Astrocyte of the cerebellum (primary cell): ENCODE measurements at regions not wholly inside any gene's neighbourhood (a gene's known extent, or its start where the extent isn't known, plus 50 kb on each side); places are given as distances from the start of the nearest gene placed in this dataset.

Experiments
- DNase-seq: peaks from one replicate; pipeline ENCODE4 v3.0.0-alpha.2; 2011; ENCODE audit warnings: low read depth
- H3K4me3 ChIP-seq: 2 replicates; pipeline ENCODE4 v1.5.1; 2011; ENCODE audit warnings: mild to moderate bottlenecking, low read depth, low read length, moderate library complexity
- in situ Hi-C: cut with HindIII; loops from 2 replicates; pipeline ENCODE4 v1.10.0; 2017; ENCODE audit warnings: low sequenced_read_pairs
- TF ChIP-seq, protein P1 (sequence below): IDR thresholded peaks from 2 replicates; pipeline ENCODE4 v1.5.1; 2012; ENCODE audit warnings: low read length, low read depth, moderate library complexity, mild to moderate bottlenecking; ENCODE audit errors: missing control alignments

DNA sequence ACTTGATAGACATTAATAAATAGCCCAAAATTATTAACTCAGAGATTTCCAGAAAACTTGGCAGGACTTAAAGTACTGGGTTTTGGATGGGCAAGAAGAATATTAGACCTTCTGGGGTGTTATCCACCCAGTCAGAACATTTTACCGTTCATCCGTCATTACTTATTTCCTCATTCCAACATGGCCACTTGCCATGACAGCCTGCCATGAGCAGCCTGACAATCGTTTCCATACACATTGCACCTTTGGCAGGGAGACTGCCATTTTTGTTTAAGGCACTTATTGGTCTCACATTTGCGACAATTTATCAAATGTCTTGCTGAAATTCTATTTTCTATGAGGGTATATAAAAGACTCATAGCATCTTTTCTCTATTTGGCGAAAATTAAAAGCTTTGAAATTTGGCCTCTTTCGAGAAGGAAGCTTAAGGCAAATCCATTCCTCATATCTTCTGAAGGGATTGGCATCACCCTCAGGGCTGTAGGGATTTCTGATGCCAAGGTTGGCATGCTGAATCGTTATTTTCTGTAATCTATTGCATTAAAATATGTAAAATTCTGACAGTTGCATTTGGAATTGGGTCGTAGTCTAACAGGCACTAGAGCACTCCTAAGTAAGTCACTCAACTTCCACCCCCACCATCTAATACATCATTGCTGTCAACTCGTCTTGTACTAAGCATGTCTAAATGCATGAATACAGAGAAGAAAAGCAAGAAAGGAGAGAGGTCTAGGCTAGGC, 406.3 kb upstream of the PIK3C3 start:
- TF ChIP-seq, protein P1, sequence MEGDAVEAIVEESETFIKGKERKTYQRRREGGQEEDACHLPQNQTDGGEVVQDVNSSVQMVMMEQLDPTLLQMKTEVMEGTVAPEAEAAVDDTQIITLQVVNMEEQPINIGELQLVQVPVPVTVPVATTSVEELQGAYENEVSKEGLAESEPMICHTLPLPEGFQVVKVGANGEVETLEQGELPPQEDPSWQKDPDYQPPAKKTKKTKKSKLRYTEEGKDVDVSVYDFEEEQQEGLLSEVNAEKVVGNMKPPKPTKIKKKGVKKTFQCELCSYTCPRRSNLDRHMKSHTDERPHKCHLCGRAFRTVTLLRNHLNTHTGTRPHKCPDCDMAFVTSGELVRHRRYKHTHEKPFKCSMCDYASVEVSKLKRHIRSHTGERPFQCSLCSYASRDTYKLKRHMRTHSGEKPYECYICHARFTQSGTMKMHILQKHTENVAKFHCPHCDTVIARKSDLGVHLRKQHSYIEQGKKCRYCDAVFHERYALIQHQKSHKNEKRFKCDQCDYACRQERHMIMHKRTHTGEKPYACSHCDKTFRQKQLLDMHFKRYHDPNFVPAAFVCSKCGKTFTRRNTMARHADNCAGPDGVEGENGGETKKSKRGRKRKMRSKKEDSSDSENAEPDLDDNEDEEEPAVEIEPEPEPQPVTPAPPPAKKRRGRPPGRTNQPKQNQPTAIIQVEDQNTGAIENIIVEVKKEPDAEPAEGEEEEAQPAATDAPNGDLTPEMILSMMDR, result no peak
- no peak for DNase-seq
- H3K4me3 ChIP-seq, result no peak overlapping the region
- in situ Hi-C loops, result no loop called here

DNA sequence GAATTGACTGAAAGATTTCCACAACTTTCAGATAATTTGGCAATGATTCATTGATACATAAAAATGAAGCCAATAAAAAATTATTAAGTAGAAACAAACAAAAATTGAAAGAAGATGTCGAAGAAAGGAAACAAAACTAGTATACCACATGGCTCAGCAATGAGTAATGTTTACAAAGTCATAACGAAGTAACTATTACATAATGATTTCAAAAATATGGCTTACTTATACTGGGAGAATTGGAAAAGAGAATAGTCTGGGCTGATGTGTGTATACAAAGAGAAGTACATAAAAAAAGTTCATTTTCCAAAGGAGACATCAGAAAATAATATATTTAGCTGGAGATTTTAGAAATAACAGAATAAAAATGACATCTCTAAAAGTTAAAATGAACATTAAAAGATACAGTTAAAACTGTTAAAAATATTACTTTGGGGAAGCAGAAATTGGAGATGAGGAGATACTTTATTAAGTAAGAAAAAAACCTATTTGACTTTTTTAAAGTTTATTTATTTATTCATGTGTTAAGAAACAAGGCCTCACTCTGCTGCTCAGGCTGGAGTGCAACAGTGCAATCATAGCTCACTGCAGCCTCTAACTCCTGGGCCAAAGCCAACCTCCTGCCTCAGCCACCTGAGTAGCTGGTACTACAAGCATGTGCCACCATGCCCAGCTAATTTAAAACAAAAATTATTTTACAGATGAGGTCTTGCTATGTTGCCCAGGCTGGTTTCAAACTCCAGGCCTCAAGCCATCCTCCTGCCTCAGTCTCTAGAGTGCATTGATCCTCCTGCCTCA, 409.7 kb upstream of the PIK3C3 start:
- TF ChIP-seq, protein P1, result no peak
- no peak overlapping the region for H3K4me3 ChIP-seq

DNA sequence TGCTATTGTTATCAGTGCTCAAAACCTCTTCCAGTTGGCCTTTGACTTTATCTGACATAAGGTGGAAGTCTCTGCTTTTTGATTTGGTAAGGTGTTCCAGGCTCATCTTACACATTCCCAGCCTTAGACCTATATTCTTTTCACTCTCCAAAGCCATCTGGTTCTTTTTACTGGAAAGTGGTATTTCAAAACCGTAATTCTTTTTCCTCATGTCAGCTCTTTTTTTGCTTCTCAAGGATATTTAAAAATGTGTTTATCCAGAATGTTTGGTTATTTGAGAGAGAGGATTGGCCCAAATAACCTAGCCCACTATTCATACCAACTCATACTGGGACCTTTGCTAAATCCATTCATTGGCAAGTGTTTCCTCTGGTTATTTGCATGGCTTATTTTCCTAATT, 411.2 kb upstream of the PIK3C3 start:
- in situ Hi-C loops, result no loop called here
- H3K4me3 ChIP-seq, result no peak overlapping the region
- TF ChIP-seq, protein P1, result no peak
- DNase-seq, result no peak

More for the DNA sequence above, 409.7 kb upstream of the PIK3C3 start:
- in situ Hi-C loops, result no loop called here
- DNase-seq, result no peak

DNA sequence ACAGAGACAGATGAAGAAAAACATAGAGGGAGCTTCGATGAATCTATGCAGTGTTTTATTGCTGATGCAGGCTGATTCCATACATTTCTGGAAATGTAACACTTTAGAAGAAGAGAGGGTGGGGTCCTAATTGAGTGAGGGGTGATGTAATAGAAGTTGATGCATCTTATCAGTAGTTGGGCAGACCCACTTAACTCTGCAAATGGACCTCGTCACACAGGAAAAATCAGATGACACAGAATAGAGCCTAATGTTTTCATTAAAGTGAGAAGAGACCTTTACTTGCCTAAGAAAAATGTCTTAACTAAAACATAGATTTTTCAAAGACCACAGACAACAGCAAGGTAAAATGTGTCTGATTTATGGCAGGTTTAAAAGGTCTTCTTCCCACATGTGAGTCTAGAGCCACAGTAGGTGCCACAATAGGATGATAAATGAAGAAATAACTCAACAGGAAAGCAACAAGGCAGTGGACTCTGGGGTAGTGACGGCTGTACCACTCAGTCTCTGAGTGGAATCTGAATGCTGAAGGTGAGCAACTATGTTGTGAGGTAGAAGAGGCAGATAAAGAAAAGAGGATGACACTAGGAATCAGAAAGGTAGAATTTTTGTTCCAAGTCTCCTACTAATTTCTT, 414.7 kb upstream of the PIK3C3 start:
- TF ChIP-seq, protein P1, result no peak

DNA sequence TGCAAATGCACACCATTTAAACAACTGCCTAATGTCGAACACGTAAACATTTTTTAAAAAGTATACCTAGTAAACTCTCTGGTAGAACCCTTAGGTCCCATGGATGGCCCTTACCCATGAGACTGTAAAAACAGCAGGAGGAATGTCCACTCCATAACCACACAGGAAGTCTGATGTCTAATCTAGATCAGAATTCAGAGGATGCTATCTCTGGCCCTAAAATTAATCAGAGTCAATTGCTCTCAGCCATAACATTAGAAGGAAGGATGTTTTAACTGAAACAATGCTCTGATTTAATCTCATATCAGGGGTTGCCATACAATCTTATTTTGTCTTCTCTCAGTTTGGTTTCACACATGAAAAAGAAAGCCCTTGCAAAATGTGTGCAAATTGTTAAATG, 416.3 kb upstream of the PIK3C3 start:
- no peak overlapping the region for H3K4me3 ChIP-seq
- in situ Hi-C loops, result no loop called here
- TF ChIP-seq, protein P1, result no peak
- DNase-seq, result no peak

More for the DNA sequence above, 414.7 kb upstream of the PIK3C3 start:
- in situ Hi-C loops, result no loop called here
- H3K4me3 ChIP-seq, result no peak overlapping the region
- DNase-seq, result no peak

DNA sequence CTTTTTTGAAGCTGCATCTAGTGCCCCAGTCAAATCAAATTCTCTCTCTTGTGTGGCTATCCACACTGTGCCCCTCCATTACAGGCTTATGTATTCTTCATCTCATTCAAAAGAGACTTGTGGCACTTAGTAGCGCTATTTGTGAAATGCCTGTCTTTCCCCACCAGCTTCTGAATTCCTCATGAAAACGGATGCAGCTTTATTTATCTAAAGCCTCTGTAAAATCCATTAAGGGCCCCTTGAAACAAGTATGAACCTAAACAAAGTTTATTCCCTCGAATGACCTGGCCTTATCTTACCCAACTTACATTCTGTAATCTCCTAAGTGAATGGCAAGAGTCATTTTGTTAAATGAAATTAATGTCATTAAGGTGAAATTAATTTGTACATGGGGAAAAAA, 417.4 kb upstream of the PIK3C3 start:
- DNase-seq, result no peak

More for the DNA sequence above, 417.4 kb upstream of the PIK3C3 start:
- in situ Hi-C loops, result no loop called here
- TF ChIP-seq, protein P1, result no peak
- no peak overlapping the region for H3K4me3 ChIP-seq
